ENCODE measurements at regions not wholly inside any gene's neighbourhood (a gene's known extent, or its start where the extent isn't known, plus 50 kb on each side); places are given as distances from the start of the nearest gene placed in this dataset.

DNA sequence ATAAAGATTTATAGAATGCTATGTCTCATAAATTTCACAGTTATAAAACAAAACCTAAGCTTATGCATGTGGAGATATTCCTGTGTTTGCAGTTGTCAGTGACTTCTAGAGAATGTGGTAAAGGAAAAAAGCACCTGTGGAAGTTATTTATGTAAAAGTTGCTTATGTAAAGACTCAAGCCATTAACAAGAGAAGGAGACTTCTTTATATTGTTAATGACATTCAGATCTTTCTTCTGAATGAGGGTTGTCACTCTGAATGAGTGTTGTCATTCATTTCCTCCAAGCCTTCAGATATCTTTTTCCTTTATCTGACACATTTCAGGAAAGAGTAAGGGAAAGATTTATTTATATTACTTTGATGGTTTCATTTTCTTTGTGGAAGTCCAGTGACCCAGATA, 202.6 kb downstream of the TM9SF2 start:
- Histone ChIP-seq H3K56ac (replicated peaks; ENCODE audit: insufficient read length, low read depth, low read length) (no peak overlapping the region), H3K4me3 (ENCODE audit: extremely low read depth in 1 of 4, insufficient read depth in 2 of 4, low read depth in 3 of 4, low read length in 4 of 4) (peak overlapping the region in 1 of 4 experiments; percentile 23; a peak in 1 of 8 replicates), H4K91ac (replicated peaks; ENCODE audit: insufficient read length, low read length) (no peak overlapping the region), H3K79me2 (ENCODE audit: control insufficient read depth in 1 of 2, insufficient read depth in 2 of 2, low read length in 2 of 2) (no peaks in the 10 kb centered on the region), H2BK15ac (ENCODE audit: low read length) (no peak overlapping the region), H3K14ac (ENCODE audit: insufficient read length) (no peak overlapping the region), H3K27ac (ENCODE audit: low read depth, low read length) (peak overlapping the region; percentile 42; the same call in 1 of the 2 replicates), H2BK5ac (ENCODE audit: low read depth, low read length) (peak overlapping the region; percentile 80; the same call in 1 of the 2 replicates), H4K8ac (ENCODE audit: extremely low read depth, insufficient read depth, low read length) (no peak overlapping the region), H3K4me2 (ENCODE audit: insufficient read depth in 1 of 2, low read depth in 2 of 2, low read length in 2 of 2) (peak overlapping the region; percentile 21 to 64; a peak in 3 of 4 replicates), H3K27me3 (replicated peaks in 1 of 4; ENCODE audit: control insufficient read depth in 3 of 4, extremely low read depth in 1 of 4, insufficient read depth in 3 of 4, low read length in 3 of 4) (no peaks in the 10 kb centered on the region), H3K4ac (replicated peaks; ENCODE audit: insufficient read length, low read depth, low read length) (no peak overlapping the region), H3K23me2 (ENCODE audit: low read depth, low read length) (no peaks in the 10 kb centered on the region), H3K36me3 (ENCODE audit: control insufficient read depth in 2 of 4, insufficient read depth in 4 of 4, low read length in 3 of 4) (no peaks in the 10 kb centered on the region), H3K18ac (ENCODE audit: extremely low read depth, low read length) (no peak overlapping the region; the same call in 1 of the 2 replicates), H2AK5ac (ENCODE audit: low read depth, low read length) (no peak overlapping the region), H3K79me1 (ENCODE audit: low read depth, low read length) (no peaks in the 10 kb centered on the region), H3K9ac (replicated peaks in 1 of 4; ENCODE audit: extremely low read depth in 1 of 4, low read depth in 3 of 4, low read length in 3 of 4) (no peak overlapping the region), H2BK120ac (replicated peaks; ENCODE audit: low read depth, low read length) (peak overlapping the region; percentile 44), H2AFZ (ENCODE audit: low read length) (no peak overlapping the region), H4K5ac (ENCODE audit: insufficient read length, low read depth, low read length) (peak overlapping the region; percentile 98), H4K20me1 (replicated peaks in 1 of 2; ENCODE audit: control insufficient read depth in 1 of 2, insufficient read depth in 2 of 2, low read length in 2 of 2) (no peaks in the 10 kb centered on the region), H2BK12ac (ENCODE audit: low read depth, low read length) (no peak overlapping the region), H3K23ac (ENCODE audit: insufficient read length) (no peak overlapping the region), H3K4me1 (replicated peaks in 1 of 4; ENCODE audit: control insufficient read depth in 3 of 4, insufficient read depth in 4 of 4, low read length in 3 of 4) (peaks cover 6 to 37% (median 14%) of the 10 kb centered on the region in 4 experiments), H2BK20ac (ENCODE audit: low read length) (no peak overlapping the region), H3K9me3 (ENCODE audit: insufficient read depth in 2 of 2, low read depth in 1 of 2, low read length in 1 of 2) (no peaks in the 10 kb centered on the region)
- no peak for DNase-seq (ENCODE audit: low read depth in 1 of 2, low spot score in 2 of 2)
- ChIA-PET CTCF (ENCODE audit: partially characterized antibody) (interaction anchor here (0.8 to 1.9 kb wide), 6 partner anchors 13 to 204 kb away, joined by 3 to 11 read pairs (median 6); no protein-coding TSS in a partner anchor), POLR2A (ENCODE audit: partially characterized antibody) (interaction anchor here (0.6 to 13.3 kb wide), 11 partner anchors 14 to 266 kb away, joined by 3 to 229 read pairs (median 5); no protein-coding TSS in a partner anchor)
- no peak for FAIRE-seq
- TF ChIP-seq TAF1 (IDR thresholded peaks at IDR 0.05; ENCODE audit: low read depth, low read length): no peak
- TF ChIP-seq, protein P1, sequence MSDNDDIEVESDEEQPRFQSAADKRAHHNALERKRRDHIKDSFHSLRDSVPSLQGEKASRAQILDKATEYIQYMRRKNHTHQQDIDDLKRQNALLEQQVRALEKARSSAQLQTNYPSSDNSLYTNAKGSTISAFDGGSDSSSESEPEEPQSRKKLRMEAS (IDR thresholded peaks at IDR 0.05): no peak
- TF ChIP-seq TBP (IDR thresholded peaks at IDR 0.05; ENCODE audit: low read depth, low read length): no peak
- TF ChIP-seq EGR1 (IDR thresholded peaks at IDR 0.05; ENCODE audit: borderline replicate concordance, low read depth, low read length): no peak
- TF ChIP-seq FOSL1 (IDR thresholded peaks at IDR 0.05; ENCODE audit: insufficient read depth, low read depth, low read length): no peak
- TF ChIP-seq BCL11A (IDR thresholded peaks at IDR 0.05; ENCODE audit: low read depth in 2 of 2, low read length in 2 of 2): peak in 1 of 2 experiments; percentile 28
- TF ChIP-seq CHD1 (IDR thresholded peaks at IDR 0.05; ENCODE audit: low read depth, low read length): no peak
- no peak for TF ChIP-seq HDAC6 (IDR thresholded peaks at IDR 0.05; ENCODE audit: low read depth, low read length)
- TF ChIP-seq, protein P2, sequence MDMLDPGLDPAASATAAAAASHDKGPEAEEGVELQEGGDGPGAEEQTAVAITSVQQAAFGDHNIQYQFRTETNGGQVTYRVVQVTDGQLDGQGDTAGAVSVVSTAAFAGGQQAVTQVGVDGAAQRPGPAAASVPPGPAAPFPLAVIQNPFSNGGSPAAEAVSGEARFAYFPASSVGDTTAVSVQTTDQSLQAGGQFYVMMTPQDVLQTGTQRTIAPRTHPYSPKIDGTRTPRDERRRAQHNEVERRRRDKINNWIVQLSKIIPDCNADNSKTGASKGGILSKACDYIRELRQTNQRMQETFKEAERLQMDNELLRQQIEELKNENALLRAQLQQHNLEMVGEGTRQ (IDR thresholded peaks at IDR 0.05; ENCODE audit: low read length): no peak
- TF ChIP-seq EP300 (IDR thresholded peaks at IDR 0.05; ENCODE audit: borderline replicate concordance in 1 of 2, low read depth in 2 of 2, low read length in 2 of 2): peak in 1 of 2 experiments; percentile 69; a peak in 1 of 3 replicates
- no peak for TF ChIP-seq SRF (IDR thresholded peaks at IDR 0.05; ENCODE audit: low read depth, low read length)
- no peak for TF ChIP-seq EZH2 (IDR thresholded peaks at IDR 0.05; ENCODE audit: low read depth, low read length, severe bottlenecking)
- TF ChIP-seq HDAC2 (IDR thresholded peaks at IDR 0.05; ENCODE audit: borderline replicate concordance in 1 of 2, low read depth in 2 of 2, low read length in 2 of 2): peak in 1 of 2 experiments; percentile 54; a peak in 1 of 4 replicates

Data from H1 (cell line).